ENCODE measurements at regions not wholly inside any gene's neighbourhood (a gene's known extent, or its start where the extent isn't known, plus 50 kb on each side); places are given as distances from the start of the nearest gene placed in this dataset.
A peak's percentile ranks its signal among the peaks of the same experiment; 100 is the strongest.

GRCh38 chr17:70241071-70241470 is 71.7 kb downstream of the KCNJ2 start:
- Histone ChIP-seq H3K27me3 (ENCODE audit: insufficient read depth, low read depth) (no peaks in the 10 kb centered on the region; the same call in 1 of the 2 replicates), H3K9me2 (ENCODE audit: insufficient read depth) (no peaks in the 10 kb centered on the region), H3K4me3 (no peak overlapping the region), H2AFZ (0 out of 2 replicates have a peak overlapping the region, but pooled peaks have one; percentile 48), H3K4me1 (replicated peaks; ENCODE audit: insufficient read depth) (0 out of 2 replicates have a peak, but pooled peaks cover 7% of the 10 kb centered on the region), H3K9me3 (ENCODE audit: insufficient read depth, low read depth) (no peaks in the 10 kb centered on the region; the same call in 1 of the 2 replicates), H3K36me3 (ENCODE audit: low read depth) (no peaks in the 10 kb centered on the region), H3F3A (ENCODE audit: insufficient read depth, low read depth) (no peaks in the 10 kb centered on the region), H3K79me2 (ENCODE audit: low read depth) (no peaks in the 10 kb centered on the region), H3K4me2 (no peak overlapping the region), H4K20me1 (ENCODE audit: insufficient read depth) (no peaks in the 10 kb centered on the region), H3K27ac (no peak overlapping the region)
- POLR2A ChIA-PET (ENCODE audit: unreplicated experiment): no interaction called here
- TF ChIP-seq CTCF (conservative IDR thresholded peaks at IDR 0.05) (no peak), EZH2 (IDR thresholded peaks at IDR 0.05; ENCODE audit: low read depth) (no peak)
- DNase-seq: no peak
- BruUV-seq (replicated peaks): no TSS peak
- CTCF ChIA-PET: no interaction called here
- intact Hi-C loops (cut with micrococcal nuclease; ENCODE audit: unreplicated experiment): no loop called here

- H2AFZ ChIP-seq: no peak overlapping the region
- H3K4me1 ChIP-seq (replicated peaks; ENCODE audit: insufficient read depth): 0 out of 2 replicates have a peak, but pooled peaks cover 7% of the 10 kb centered on the region
- no TSS peak for BruUV-seq (replicated peaks)
- no peak for TF ChIP-seq EZH2 (IDR thresholded peaks at IDR 0.05; ENCODE audit: low read depth)
- TF ChIP-seq CTCF (conservative IDR thresholded peaks at IDR 0.05): no peak
- no peaks in the 10 kb centered on the region for H3K36me3 ChIP-seq (ENCODE audit: low read depth)
- intact Hi-C loops (cut with micrococcal nuclease; ENCODE audit: unreplicated experiment): no loop called here
- CTCF ChIA-PET: no interaction called here
- no peaks in the 10 kb centered on the region for H3F3A ChIP-seq (ENCODE audit: insufficient read depth, low read depth)
- H3K4me3 ChIP-seq: no peak overlapping the region
- H3K27ac ChIP-seq: no peak overlapping the region
- H3K4me2 ChIP-seq: no peak overlapping the region
- POLR2A ChIA-PET (ENCODE audit: unreplicated experiment): no interaction called here
- no peaks in the 10 kb centered on the region; the same call in 1 of the 2 replicates for H3K27me3 ChIP-seq (ENCODE audit: insufficient read depth, low read depth)
- H3K9me3 ChIP-seq (ENCODE audit: insufficient read depth, low read depth): no peaks in the 10 kb centered on the region
- no peaks in the 10 kb centered on the region for H3K79me2 ChIP-seq (ENCODE audit: low read depth)
- DNase-seq: no peak
- H4K20me1 ChIP-seq (ENCODE audit: insufficient read depth): no peaks in the 10 kb centered on the region
- no peaks in the 10 kb centered on the region for H3K9me2 ChIP-seq (ENCODE audit: insufficient read depth)
These were observed 73.6 kb downstream of the KCNJ2 start for GRCh38 chr17:70242781-70243437.

- Histone ChIP-seq H2AFZ (no peak overlapping the region), H3K4me2 (no peak overlapping the region), H3K9me2 (ENCODE audit: insufficient read depth) (no peaks in the 10 kb centered on the region), H3F3A (ENCODE audit: insufficient read depth, low read depth) (no peaks in the 10 kb centered on the region), H3K27ac (no peak overlapping the region), H3K9me3 (ENCODE audit: insufficient read depth, low read depth) (no peaks in the 10 kb centered on the region), H3K36me3 (ENCODE audit: low read depth) (no peaks in the 10 kb centered on the region), H3K4me3 (no peak overlapping the region), H3K27me3 (ENCODE audit: insufficient read depth, low read depth) (no peaks in the 10 kb centered on the region), H4K20me1 (ENCODE audit: insufficient read depth) (no peaks in the 10 kb centered on the region), H3K4me1 (replicated peaks; ENCODE audit: insufficient read depth) (no peaks in the 10 kb centered on the region; the same call in 1 of the 2 replicates), H3K79me2 (ENCODE audit: low read depth) (no peaks in the 10 kb centered on the region)
- CTCF ChIA-PET: no interaction called here
- intact Hi-C loops (cut with micrococcal nuclease; ENCODE audit: unreplicated experiment): no loop called here
- DNase-seq: no peak
- no TSS peak for BruUV-seq (replicated peaks)
- TF ChIP-seq EZH2 (IDR thresholded peaks at IDR 0.05; ENCODE audit: low read depth) (no peak), CTCF (conservative IDR thresholded peaks at IDR 0.05) (no peak)
- POLR2A ChIA-PET (ENCODE audit: unreplicated experiment): no interaction called here
These were observed 82.4 kb downstream of the KCNJ2 start for GRCh38 chr17:70251706-70252105.

Measured in PC-9 (cell line).